ENCODE measurements at regions not wholly inside any gene's neighbourhood (a gene's known extent, or its start where the extent isn't known, plus 50 kb on each side); places are given as distances from the start of the nearest gene placed in this dataset.

- TF ChIP-seq CEBPZ (IDR thresholded peaks at IDR 0.05; ENCODE audit: low read depth, low read length): no peak
- no peak for TF ChIP-seq RCOR1 (conservative IDR thresholded peaks at IDR 0.05; ENCODE audit: low read depth, low read length)
- no peak for TF ChIP-seq SIX5 (IDR thresholded peaks at IDR 0.05; ENCODE audit: low read depth, low read length, severe bottlenecking)
- no peak for TF ChIP-seq NFYB (IDR thresholded peaks at IDR 0.05; ENCODE audit: insufficient read depth, low read depth, low read length)
Observed at GRCh38 chr4:126386512-126386911, 1071.8 kb downstream of the FAT4 start (continued).

- no TSS peak for BruUV-seq (replicated peaks)
- ATAC-seq (no peak), DNase-seq (ENCODE audit: low read depth, low spot score) (no peak), FAIRE-seq (no peak)
- no peaks in the 10 kb centered on the region for H3K27me3 ChIP-seq (replicated peaks in 1 of 2; ENCODE audit: control insufficient read depth in 2 of 2, insufficient read depth in 2 of 2, low read length in 1 of 2)
- no peak overlapping the region for H3K9ac ChIP-seq (ENCODE audit: control insufficient read depth, insufficient read depth, low read length)
- no peaks in the 10 kb centered on the region for H4K20me1 ChIP-seq (ENCODE audit: control insufficient read depth, insufficient read depth)
- no peak overlapping the region for H3K4me2 ChIP-seq (ENCODE audit: control insufficient read depth, insufficient read depth)
- no peak overlapping the region for H3K4me3 ChIP-seq
- 15% methylated on average over 2 of the region's 2 CpGs for WGBS (ENCODE audit: insufficient coverage, insufficient replicate concordance, low lambda C conversion rate, missing lambda C conversion rate)
- TF ChIP-seq ESRRA (IDR thresholded peaks at IDR 0.05; ENCODE audit: low read length): no peak
- no peak for TF ChIP-seq HSF1 (IDR thresholded peaks at IDR 0.05; ENCODE audit: low read depth, low read length)
- TF ChIP-seq ZZZ3 (IDR thresholded peaks at IDR 0.05; ENCODE audit: control insufficient read depth, insufficient read length, low read depth): no peak
- no peak for TF ChIP-seq EED (IDR thresholded peaks at IDR 0.05; ENCODE audit: low read depth)
- TF ChIP-seq NFXL1 (IDR thresholded peaks at IDR 0.05; ENCODE audit: borderline replicate concordance): no peak
- TF ChIP-seq IRF4 (IDR thresholded peaks at IDR 0.05; ENCODE audit: low read depth, low read length): no peak
- no peak for TF ChIP-seq FOS (IDR thresholded peaks at IDR 0.05; ENCODE audit: borderline replicate concordance, extremely low read depth, insufficient read length)
- TF ChIP-seq PAX8 (IDR thresholded peaks at IDR 0.05): no peak
- no peak for TF ChIP-seq CHD4 (IDR thresholded peaks at IDR 0.05)
- TF ChIP-seq CREB1 (IDR thresholded peaks at IDR 0.05; ENCODE audit: low read depth): no peak
- TF ChIP-seq FOXK2 (IDR thresholded peaks at IDR 0.05): no peak
- no peak for TF ChIP-seq CEBPB (IDR thresholded peaks at IDR 0.05; ENCODE audit: borderline replicate concordance in 1 of 2, low read depth in 2 of 2, low read length in 2 of 2)
- no peak for TF ChIP-seq BCL3 (IDR thresholded peaks at IDR 0.05; ENCODE audit: borderline replicate concordance, insufficient read depth, low read depth, low read length, poor library complexity, severe bottlenecking)
- no peak for TF ChIP-seq SMARCA5 (IDR thresholded peaks at IDR 0.05)
- no peak for TF ChIP-seq RELA (IDR thresholded peaks at IDR 0.05; ENCODE audit: borderline replicate concordance, partially characterized antibody)
- no peak for TF ChIP-seq TAF1 (IDR thresholded peaks at IDR 0.05; ENCODE audit: borderline replicate concordance, low read depth, low read length)
- RAD21 ChIA-PET (ENCODE audit: unreplicated experiment): no interaction called here
- no peaks in the 10 kb centered on the region for H3K36me3 ChIP-seq (ENCODE audit: control insufficient read depth in 2 of 2, insufficient read depth in 2 of 2, low read length in 1 of 2)
- in situ Hi-C loops (cut with MboI) (no loop called here), intact Hi-C loops (cut with micrococcal nuclease; ENCODE audit: unreplicated experiment) (no loop called here)
- H2AFZ ChIP-seq (ENCODE audit: control insufficient read depth, low read depth, low read length): no peak overlapping the region
- H3K4me1 ChIP-seq (ENCODE audit: control insufficient read depth, insufficient read depth, low read length): no peaks in the 10 kb centered on the region
- CTCF ChIA-PET: no interaction called here
- POLR2A ChIA-PET: no interaction called here
- SMC1A ChIA-PET (ENCODE audit: uncharacterized antibody, unreplicated experiment): no interaction called here
- no peaks in the 10 kb centered on the region for H3K9me3 ChIP-seq (replicated peaks; ENCODE audit: control insufficient read depth, insufficient read depth, low read length)
- no peak overlapping the region for H3K27ac ChIP-seq (ENCODE audit: control insufficient read depth, insufficient read depth)
- H3K79me2 ChIP-seq (ENCODE audit: control insufficient read depth, insufficient read depth, low read length): no peaks in the 10 kb centered on the region
Observed at GRCh38 chr4:126395664-126396063, 1080.9 kb downstream of the FAT4 start.
